Neural progenitor cell (in vitro differentiated cells): ENCODE measurements at regions not wholly inside any gene's neighbourhood (a gene's known extent, or its start where the extent isn't known, plus 50 kb on each side); places are given as distances from the start of the nearest gene placed in this dataset.

Source experiments
- EZH2 ChIP-seq: fragments of 200-600 bp; sonication (generic); IDR thresholded peaks from 2 replicates; pipeline ENCODE4 v1.6.1; 2017; ENCODE audit warnings: antibody characterized with exemption, mild to moderate bottlenecking, moderate library complexity
- EZH2phosphoT487 ChIP-seq: fragments of 200-600 bp; sonication (generic); IDR thresholded peaks from 2 replicates; pipeline ENCODE4 v1.6.1; 2017; ENCODE audit warnings: antibody characterized with exemption
- TF ChIP-seq, protein P1 (sequence below): fragments of 200-600 bp; sonication (generic); IDR thresholded peaks from 2 replicates; pipeline ENCODE4 v1.5.1; 2017; ENCODE audit warnings: antibody characterized with exemption, mild to moderate bottlenecking

DNA sequence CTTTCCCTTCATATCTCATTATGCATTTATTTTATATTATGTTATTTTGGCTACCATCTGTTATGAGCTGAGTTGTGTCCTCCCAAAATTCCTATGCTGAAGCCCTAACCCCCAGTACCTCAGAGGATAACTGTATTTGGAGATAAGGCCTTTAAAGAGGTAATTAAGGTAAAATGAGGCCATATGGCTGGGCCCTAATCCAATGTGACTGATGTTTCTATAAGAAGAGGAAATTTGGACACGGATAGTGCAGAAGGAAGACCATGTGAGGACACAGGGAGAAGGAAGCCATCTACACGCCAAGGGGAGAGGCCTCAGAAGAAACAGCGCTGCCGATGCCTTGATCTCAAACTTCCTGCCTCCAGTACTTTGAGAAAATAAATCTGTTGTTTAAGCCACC is 557.7 kb upstream of the CDH5 start:
- TF ChIP-seq EZH2 (no peak), EZH2phosphoT487 (no peak)
- TF ChIP-seq, protein P1, sequence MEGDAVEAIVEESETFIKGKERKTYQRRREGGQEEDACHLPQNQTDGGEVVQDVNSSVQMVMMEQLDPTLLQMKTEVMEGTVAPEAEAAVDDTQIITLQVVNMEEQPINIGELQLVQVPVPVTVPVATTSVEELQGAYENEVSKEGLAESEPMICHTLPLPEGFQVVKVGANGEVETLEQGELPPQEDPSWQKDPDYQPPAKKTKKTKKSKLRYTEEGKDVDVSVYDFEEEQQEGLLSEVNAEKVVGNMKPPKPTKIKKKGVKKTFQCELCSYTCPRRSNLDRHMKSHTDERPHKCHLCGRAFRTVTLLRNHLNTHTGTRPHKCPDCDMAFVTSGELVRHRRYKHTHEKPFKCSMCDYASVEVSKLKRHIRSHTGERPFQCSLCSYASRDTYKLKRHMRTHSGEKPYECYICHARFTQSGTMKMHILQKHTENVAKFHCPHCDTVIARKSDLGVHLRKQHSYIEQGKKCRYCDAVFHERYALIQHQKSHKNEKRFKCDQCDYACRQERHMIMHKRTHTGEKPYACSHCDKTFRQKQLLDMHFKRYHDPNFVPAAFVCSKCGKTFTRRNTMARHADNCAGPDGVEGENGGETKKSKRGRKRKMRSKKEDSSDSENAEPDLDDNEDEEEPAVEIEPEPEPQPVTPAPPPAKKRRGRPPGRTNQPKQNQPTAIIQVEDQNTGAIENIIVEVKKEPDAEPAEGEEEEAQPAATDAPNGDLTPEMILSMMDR: no peak
